ENCODE measurements at regions not wholly inside any gene's neighbourhood (a gene's known extent, or its start where the extent isn't known, plus 50 kb on each side); places are given as distances from the start of the nearest gene placed in this dataset.

DNA sequence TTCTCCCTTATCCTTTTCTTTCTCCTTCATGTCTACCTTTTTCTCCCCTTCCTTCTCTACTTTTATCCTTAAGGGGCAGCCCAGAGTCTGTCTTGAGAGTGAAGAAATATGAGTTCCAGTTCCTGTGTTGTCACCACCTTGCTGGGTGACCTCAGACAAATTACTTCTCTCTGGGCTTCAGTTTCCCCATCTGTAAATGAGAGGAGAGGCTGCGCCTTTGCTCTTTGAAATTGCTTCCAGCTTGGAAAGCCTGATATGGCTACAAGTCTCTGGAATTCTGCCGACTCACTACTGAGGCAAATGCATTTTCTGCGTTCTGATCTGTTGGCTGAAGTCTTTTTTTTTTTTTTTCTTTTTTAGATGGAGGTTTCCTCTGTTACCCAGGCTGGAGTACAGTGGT is 119.2 kb downstream of the SYF2 start:
- peaks cover 0 to 21% (median 9%) of the 10 kb centered on the region in 12 donors for H3K9me3 ChIP-seq
- 44 to 77% (median 53%) methylated on average over 3 of the region's 3 CpGs for WGBS, 4 donors

DNA sequence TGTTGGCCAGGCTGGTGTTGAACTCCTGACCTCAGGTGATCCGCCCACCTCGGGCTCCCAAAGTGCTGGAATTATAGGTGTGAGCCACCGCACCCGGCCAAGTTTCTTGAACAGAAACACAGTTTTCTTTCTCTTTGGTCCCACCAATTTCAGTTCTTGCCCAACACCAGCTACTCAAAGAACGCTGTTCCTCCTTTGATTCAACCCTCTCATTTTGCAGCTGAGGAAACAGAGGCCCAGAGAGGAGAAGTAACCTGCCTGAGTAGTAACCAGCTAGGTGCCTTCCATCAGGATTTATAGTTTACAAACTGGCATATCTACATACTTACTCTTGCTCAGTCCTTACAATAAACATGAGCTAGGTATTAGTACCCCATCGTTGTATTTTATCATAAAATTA is 119.9 kb downstream of the SYF2 start:
- TF ChIP-seq POLR2A (IDR thresholded peaks at IDR 0.05), result no peak
- TF ChIP-seq, protein P1, sequence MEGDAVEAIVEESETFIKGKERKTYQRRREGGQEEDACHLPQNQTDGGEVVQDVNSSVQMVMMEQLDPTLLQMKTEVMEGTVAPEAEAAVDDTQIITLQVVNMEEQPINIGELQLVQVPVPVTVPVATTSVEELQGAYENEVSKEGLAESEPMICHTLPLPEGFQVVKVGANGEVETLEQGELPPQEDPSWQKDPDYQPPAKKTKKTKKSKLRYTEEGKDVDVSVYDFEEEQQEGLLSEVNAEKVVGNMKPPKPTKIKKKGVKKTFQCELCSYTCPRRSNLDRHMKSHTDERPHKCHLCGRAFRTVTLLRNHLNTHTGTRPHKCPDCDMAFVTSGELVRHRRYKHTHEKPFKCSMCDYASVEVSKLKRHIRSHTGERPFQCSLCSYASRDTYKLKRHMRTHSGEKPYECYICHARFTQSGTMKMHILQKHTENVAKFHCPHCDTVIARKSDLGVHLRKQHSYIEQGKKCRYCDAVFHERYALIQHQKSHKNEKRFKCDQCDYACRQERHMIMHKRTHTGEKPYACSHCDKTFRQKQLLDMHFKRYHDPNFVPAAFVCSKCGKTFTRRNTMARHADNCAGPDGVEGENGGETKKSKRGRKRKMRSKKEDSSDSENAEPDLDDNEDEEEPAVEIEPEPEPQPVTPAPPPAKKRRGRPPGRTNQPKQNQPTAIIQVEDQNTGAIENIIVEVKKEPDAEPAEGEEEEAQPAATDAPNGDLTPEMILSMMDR (IDR thresholded peaks at IDR 0.05), result no peak
- WGBS, 4 donors, result 80 to 90% (median 86%) methylated on average over 6 of the region's 6 CpGs
- Histone ChIP-seq H3K9me3 (peaks cover 0 to 19% (median 9%) of the 10 kb centered on the region in 12 donors), H3K4me3 (no peak overlapping the region), H3K27ac (no peak overlapping the region), H3K27me3 (peaks cover 0 to 9% (median 0%) of the 10 kb centered on the region in 9 donors), H3K36me3 (no peaks in the 10 kb centered on the region), H3K4me1 (no peaks in the 10 kb centered on the region)
- no peak for ATAC-seq
- intact Hi-C loops (cut with DNase I), result no loop called here
- DNase-seq, result no peak

More for the DNA sequence above, 119.2 kb downstream of the SYF2 start:
- DNase-seq (no peak), ATAC-seq (no peak)
- intact Hi-C loops (cut with DNase I), result no loop called here
- no peak overlapping the region for H3K27ac ChIP-seq
- no peaks in the 10 kb centered on the region for H3K4me1 ChIP-seq
- no peak overlapping the region for H3K4me3 ChIP-seq
- H3K36me3 ChIP-seq, result no peaks in the 10 kb centered on the region
- TF ChIP-seq, protein P1 (IDR thresholded peaks at IDR 0.05), result no peak
- no peak for TF ChIP-seq POLR2A (IDR thresholded peaks at IDR 0.05)
- H3K27me3 ChIP-seq, result peaks cover 0 to 3% (median 0%) of the 10 kb centered on the region in 9 donors

DNA sequence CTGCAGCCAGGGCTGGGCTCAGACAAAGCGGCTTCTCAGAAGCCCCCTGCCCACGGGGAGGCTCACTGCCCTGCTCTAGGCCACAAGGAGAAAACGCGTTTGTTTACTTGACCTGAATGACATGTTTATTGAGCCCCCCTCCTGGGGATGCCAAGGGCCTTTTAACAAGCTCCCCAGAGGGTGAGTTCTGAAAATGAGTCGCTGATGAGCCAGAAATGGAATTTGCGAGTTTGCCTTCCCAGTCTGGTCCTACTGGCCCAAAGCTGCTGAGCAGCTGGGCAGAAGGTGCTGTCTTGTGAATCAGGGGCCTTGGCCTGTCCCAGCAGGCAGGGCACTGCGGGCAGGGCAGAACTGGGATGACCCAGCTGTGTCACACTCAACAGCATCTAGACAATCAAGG is 120.6 kb downstream of the SYF2 start:
- no peak for DNase-seq
- intact Hi-C loops (cut with DNase I), result no loop called here
- 61 to 70% (median 68%) methylated on average over 7 of the region's 7 CpGs for WGBS, 4 donors
- H3K4me3 ChIP-seq, result no peak overlapping the region
- no peak for ATAC-seq
- no peaks in the 10 kb centered on the region for H3K36me3 ChIP-seq
- no peak overlapping the region for H3K27ac ChIP-seq
- TF ChIP-seq, protein P1 (IDR thresholded peaks at IDR 0.05), result no peak
- TF ChIP-seq POLR2A (IDR thresholded peaks at IDR 0.05), result no peak
- H3K4me1 ChIP-seq, result no peaks in the 10 kb centered on the region
- peaks cover 0 to 16% (median 0%) of the 10 kb centered on the region in 9 donors for H3K27me3 ChIP-seq
- H3K9me3 ChIP-seq, result peaks cover 0 to 13% (median 6%) of the 10 kb centered on the region in 12 donors

DNA sequence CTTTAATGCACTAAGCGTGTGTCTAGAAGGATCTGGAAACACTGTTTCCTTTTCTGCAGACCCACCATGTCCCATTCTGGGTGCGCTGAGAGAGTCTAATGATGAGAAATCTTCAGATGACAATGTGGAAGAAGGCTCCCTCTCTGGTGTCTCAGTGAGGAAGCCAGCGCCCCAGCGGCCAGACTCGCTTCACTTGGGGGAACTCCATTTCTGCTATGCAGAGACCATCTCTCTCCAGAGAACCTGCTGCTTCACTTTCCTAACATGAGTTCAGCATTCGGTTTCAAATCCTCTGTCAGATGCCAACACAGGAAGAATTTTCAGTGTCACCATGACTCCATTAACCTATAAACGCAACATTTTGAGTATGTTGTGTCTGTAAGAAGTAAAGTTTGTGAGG is 121.8 kb downstream of the SYF2 start:
- H3K36me3 ChIP-seq, result no peaks in the 10 kb centered on the region
- H3K4me3 ChIP-seq, result no peak overlapping the region
- intact Hi-C loops (cut with DNase I), result no loop called here
- peak overlapping the region in 1 of 12 donors; percentile 20 for H3K27ac ChIP-seq
- DNase-seq (no peak), ATAC-seq (no peak)
- WGBS, 4 donors, result 90 to 92% (median 91%) methylated on average over 7 of the region's 7 CpGs
- TF ChIP-seq, protein P1 (IDR thresholded peaks at IDR 0.05), result no peak
- H3K4me1 ChIP-seq, result no peaks in the 10 kb centered on the region
- peaks cover 0 to 13% (median 6%) of the 10 kb centered on the region in 12 donors for H3K9me3 ChIP-seq
- H3K27me3 ChIP-seq, result peaks cover 0 to 21% (median 0%) of the 10 kb centered on the region in 9 donors
